ENCODE measurements at regions not wholly inside any gene's neighbourhood (a gene's known extent, or its start where the extent isn't known, plus 50 kb on each side); places are given as distances from the start of the nearest gene placed in this dataset.

DNA sequence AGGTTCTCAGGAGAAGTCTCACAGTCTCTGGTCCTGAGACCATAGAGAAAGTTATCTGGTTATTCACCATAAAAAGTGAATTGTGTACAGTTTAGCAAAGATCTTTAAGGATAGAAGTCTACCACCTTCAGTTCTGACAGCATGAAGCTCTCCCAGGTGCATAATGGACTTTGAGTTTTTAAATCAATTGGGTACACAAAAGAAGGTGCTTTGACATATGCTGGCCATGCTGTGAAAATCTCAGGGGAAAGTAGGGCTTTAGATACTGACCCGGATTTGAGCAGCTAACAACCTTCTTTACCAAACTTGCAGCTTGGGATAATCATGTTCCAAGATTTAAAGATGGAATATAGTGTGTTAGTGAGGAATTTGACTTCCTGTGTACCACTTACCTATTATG lies 264.2 kb downstream of the ZSWIM6 start:
- Mint-ChIP-seq H3K9me3 (no peaks in the 10 kb centered on the region), H3K27ac (no peak overlapping the region), H3K4me1 (ENCODE audit: low read depth) (no peaks in the 10 kb centered on the region), H3K27me3 (ENCODE audit: low read depth) (peaks cover 18% of the 10 kb centered on the region), H3K4me3 (no peak overlapping the region), H3K36me3 (ENCODE audit: insufficient read depth in 2 of 2) (no peaks in the 10 kb centered on the region)
- DNase-seq, result no peak
- no peak for ATAC-seq (replicated peaks in 1 of 2)

DNA sequence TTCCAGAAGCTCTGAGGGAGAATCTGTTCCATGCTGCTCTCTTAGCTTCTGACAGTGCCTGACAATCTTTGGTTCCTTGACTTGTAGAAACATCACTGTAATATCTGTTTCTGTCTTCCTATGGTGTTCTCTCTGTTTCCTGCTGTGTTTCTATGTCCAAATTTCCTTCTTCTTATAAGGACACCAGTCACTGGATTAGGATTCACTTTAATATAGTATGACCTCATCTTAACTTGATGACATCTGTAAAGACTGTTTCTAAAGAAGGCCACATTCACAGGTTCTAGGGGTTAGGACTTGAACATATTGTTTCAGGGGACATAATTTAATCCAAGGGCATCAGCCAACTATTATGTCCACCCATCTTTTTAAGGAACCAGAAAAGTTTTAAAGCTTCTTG lies 265.6 kb downstream of the ZSWIM6 start:
- H3K36me3 Mint-ChIP-seq (ENCODE audit: insufficient read depth in 2 of 2), result no peaks in the 10 kb centered on the region

DNA sequence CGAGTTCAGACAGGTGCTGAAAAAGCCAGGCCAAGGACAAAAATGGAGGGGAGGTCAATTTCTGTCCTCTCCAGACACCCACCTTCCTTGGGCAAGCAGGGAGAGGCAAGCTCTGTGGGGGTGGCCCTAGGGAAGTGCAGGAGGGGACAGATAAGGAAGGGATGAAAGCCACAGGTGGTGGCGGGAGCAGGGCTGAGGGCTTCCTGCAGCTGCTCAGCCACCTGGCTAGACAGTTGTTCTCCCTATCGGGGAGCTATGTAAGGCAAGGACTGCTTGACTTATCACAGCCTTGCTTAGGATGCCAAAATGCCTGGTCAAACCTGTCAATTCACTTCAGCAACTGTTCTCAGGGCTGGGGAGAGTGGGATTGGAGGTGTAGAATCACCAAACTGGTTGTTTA lies 266.1 kb downstream of the ZSWIM6 start:
- Mint-ChIP-seq H3K27me3 (ENCODE audit: low read depth) (peaks cover 18% of the 10 kb centered on the region), H3K4me3 (no peak overlapping the region), H3K4me1 (ENCODE audit: low read depth) (no peaks in the 10 kb centered on the region), H3K27ac (no peak overlapping the region), H3K9me3 (no peaks in the 10 kb centered on the region), H3K36me3 (ENCODE audit: insufficient read depth in 2 of 2) (no peaks in the 10 kb centered on the region)
- ATAC-seq (replicated peaks in 1 of 2) (no peak), DNase-seq (no peak)

More for the DNA sequence above, 265.6 kb downstream of the ZSWIM6 start:
- Mint-ChIP-seq H3K9me3 (no peaks in the 10 kb centered on the region), H3K27ac (no peak overlapping the region), H3K27me3 (ENCODE audit: low read depth) (peaks cover 18% of the 10 kb centered on the region), H3K4me1 (ENCODE audit: low read depth) (no peaks in the 10 kb centered on the region), H3K4me3 (no peak overlapping the region)
- DNase-seq (no peak), ATAC-seq (replicated peaks in 1 of 2) (no peak)

DNA sequence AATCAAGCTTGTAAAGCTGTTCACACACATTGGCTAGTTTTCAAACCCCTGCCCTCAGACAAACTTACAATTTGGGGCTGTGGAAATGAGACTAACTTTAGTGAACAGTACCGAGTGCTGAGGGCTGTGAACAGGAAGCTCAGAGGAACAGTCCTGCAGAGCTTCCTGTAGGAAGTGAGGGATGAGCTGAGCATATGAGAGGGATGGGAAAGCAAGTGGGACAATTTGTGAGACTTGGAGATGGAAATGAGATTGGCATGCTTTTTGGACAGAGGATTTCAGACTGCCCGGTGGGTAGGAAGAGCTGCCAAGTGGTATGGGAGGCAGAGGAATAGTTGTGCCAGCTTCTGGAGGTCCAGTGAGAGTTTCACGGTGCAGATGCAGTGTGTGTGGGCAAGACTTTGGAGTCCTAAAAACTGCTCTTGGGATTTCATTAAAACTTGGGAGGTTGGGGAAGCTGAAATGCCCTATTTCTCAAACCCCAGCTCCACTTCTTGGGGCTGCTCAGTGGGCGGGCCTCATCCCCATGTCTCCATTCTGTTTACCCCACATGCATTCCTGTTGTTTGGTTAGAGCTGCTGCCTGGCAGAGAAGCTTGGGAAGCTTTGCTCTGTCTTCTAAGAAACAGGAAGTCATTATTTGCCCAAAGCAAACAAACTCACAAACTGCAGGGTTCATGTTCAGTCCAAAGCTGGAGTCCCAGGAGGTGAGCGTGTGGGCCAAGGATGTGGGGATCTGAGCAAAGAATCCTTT lies 267.5 kb downstream of the ZSWIM6 start:
- ATAC-seq (replicated peaks in 1 of 2), result no peak

DNA sequence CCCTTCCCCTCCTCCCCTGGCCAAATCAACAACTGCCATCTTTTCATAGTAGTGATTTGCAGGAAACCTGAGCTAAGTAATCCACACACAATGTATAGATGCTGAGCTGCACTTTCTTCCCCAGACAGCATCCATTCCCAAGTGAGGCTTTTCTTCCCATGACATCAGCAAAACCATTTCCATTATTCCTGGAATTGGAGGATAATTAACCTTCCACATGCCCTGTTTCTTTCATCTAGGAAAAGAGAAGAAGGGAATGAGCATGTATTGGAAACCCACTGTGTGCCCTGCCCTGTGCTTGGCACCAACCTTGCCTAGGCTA lies 268.0 kb downstream of the ZSWIM6 start:
- ATAC-seq (replicated peaks in 1 of 2), result no peak
- Mint-ChIP-seq H3K4me3 (no peak overlapping the region), H3K4me1 (ENCODE audit: low read depth) (no peaks in the 10 kb centered on the region), H3K36me3 (ENCODE audit: insufficient read depth in 2 of 2) (no peaks in the 10 kb centered on the region), H3K27ac (no peak overlapping the region), H3K27me3 (ENCODE audit: low read depth) (peaks cover 18% of the 10 kb centered on the region), H3K9me3 (no peaks in the 10 kb centered on the region)
- no peak for DNase-seq

More for the DNA sequence above, 267.5 kb downstream of the ZSWIM6 start:
- no peak overlapping the region for H3K27ac Mint-ChIP-seq
- no peaks in the 10 kb centered on the region for H3K4me1 Mint-ChIP-seq (ENCODE audit: low read depth)
- no peaks in the 10 kb centered on the region for H3K36me3 Mint-ChIP-seq (ENCODE audit: insufficient read depth in 2 of 2)
- H3K9me3 Mint-ChIP-seq, result no peaks in the 10 kb centered on the region
- no peak for DNase-seq
- H3K27me3 Mint-ChIP-seq (ENCODE audit: low read depth), result peaks cover 18% of the 10 kb centered on the region
- no peak overlapping the region for H3K4me3 Mint-ChIP-seq

DNA sequence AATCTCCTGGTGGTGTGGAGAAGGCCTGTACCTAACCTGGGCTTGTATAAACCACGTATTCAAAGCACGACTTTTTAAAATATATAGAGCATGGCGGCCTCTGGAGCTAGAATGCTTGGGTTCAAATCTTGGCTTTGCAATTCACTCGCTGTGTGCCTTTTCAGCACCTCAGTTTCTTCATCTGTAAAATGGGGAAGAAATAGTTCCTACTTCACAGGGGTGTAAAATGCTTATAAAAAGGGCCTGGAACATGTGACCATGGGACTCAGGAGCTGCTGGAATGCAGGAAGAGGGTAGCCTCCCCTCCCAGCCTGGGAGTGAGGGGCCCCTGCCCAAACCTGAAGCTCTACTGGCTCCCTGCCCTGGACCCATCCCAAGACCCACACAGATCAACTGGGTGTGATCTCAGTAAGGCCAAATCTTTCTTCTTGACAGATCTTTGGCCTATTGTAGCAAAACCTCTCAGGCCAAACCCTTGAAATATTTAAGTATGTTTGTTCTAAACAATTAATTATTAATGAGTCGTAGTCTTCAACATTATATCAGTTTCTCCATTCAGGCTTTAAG lies 269.0 kb downstream of the ZSWIM6 start:
- no peak overlapping the region for H3K27ac Mint-ChIP-seq
- no peak overlapping the region for H3K4me3 Mint-ChIP-seq
- no peaks in the 10 kb centered on the region for H3K36me3 Mint-ChIP-seq (ENCODE audit: insufficient read depth in 2 of 2)
- ATAC-seq (replicated peaks in 1 of 2), result no peak
- no peaks in the 10 kb centered on the region for H3K4me1 Mint-ChIP-seq (ENCODE audit: low read depth)
- no peaks in the 10 kb centered on the region for H3K9me3 Mint-ChIP-seq
- no peak for DNase-seq
- H3K27me3 Mint-ChIP-seq (ENCODE audit: low read depth), result peaks cover 10% of the 10 kb centered on the region

DNA sequence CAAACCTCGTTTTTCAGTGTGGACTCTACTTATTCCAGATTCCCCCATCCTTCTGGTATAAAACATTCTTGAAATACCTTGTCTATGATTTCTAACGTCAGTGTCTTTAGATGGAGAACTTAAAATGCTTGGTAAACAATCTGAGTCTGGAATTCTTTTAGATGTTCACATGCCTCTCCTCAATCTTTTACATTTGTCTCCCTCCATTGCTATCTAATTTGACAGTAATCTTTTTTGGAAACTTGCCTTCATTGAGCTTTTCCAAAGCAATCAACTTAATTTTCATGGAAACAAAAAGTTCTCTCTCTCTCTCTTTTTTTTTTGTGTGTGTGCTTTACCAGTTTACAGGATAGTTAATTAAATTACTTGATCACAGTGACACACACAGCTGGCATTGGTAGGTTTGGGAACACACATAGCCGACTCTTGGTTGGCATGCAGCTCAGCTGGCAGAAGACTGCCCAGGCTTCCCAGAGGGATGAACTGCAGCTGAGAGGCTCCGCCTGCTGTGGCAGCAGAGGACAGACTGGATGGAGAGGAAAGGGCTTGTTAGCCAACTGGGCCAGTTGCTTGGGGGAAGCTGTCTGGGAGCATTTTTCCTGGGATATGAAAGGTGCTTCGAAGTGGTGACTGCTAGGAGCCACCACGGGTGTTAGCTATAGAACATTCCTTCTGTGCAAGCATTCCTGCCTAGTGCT lies 271.3 kb downstream of the ZSWIM6 start:
- Mint-ChIP-seq H3K27me3 (ENCODE audit: low read depth) (peaks cover 8% of the 10 kb centered on the region), H3K9me3 (no peaks in the 10 kb centered on the region), H3K4me3 (no peak overlapping the region), H3K27ac (no peak overlapping the region), H3K36me3 (ENCODE audit: insufficient read depth in 2 of 2) (no peaks in the 10 kb centered on the region), H3K4me1 (ENCODE audit: low read depth) (no peaks in the 10 kb centered on the region)
- no peak for DNase-seq
- ATAC-seq (replicated peaks in 1 of 2), result no peak

DNA sequence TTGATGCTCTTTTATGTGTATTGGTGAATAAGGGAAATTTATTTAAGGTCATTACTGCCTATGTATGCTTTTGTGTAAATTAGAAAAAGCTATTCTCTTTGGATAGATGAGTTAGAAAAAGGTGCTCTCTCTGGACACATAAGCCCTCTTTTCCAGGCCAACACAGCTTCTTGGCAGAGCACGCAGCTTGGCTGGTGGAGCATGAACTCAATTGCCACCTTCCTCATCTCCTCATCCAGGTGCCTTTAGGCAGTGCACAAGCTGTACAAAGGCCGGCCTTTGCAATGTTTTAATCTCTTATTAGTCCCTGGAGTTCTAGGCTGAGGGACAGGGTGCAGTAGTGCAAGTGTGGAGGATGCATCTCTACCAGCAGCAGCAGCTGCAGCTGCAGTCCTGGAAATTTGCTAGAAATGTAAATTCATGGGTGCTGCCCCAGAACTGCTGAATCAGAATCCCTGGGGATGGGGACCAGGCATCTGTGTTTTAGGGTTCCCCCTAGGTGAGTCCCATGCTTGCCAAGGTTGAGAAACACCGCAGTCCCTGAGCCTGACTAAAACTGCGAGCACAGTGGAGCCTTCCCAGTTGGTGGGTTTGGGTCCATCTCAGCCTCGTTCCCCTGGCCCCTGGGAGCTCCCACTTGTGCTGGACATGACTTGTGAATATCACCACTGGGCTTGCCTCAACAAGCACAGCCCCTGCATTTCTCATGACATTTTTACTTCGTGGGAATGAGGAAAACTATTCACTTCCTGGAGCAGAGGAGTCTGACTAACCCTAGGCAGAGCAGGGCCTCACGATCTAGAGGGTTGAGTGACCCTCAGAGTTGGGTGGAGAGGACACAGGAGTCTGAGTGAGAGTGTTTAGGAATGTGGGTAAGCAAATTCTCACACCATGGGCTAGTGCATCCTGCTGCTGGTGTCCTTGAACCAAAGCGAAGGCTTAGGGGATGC lies 272.3 kb downstream of the ZSWIM6 start:
- peaks cover 8% of the 10 kb centered on the region for H3K27me3 Mint-ChIP-seq (ENCODE audit: low read depth)
- no peaks in the 10 kb centered on the region for H3K36me3 Mint-ChIP-seq (ENCODE audit: insufficient read depth in 2 of 2)
- no peaks in the 10 kb centered on the region for H3K4me1 Mint-ChIP-seq (ENCODE audit: low read depth)
- no peaks in the 10 kb centered on the region for H3K9me3 Mint-ChIP-seq
- H3K4me3 Mint-ChIP-seq, result no peak overlapping the region
- no peak overlapping the region for H3K27ac Mint-ChIP-seq
- no peak for DNase-seq
- no peak for ATAC-seq (replicated peaks in 1 of 2)

DNA sequence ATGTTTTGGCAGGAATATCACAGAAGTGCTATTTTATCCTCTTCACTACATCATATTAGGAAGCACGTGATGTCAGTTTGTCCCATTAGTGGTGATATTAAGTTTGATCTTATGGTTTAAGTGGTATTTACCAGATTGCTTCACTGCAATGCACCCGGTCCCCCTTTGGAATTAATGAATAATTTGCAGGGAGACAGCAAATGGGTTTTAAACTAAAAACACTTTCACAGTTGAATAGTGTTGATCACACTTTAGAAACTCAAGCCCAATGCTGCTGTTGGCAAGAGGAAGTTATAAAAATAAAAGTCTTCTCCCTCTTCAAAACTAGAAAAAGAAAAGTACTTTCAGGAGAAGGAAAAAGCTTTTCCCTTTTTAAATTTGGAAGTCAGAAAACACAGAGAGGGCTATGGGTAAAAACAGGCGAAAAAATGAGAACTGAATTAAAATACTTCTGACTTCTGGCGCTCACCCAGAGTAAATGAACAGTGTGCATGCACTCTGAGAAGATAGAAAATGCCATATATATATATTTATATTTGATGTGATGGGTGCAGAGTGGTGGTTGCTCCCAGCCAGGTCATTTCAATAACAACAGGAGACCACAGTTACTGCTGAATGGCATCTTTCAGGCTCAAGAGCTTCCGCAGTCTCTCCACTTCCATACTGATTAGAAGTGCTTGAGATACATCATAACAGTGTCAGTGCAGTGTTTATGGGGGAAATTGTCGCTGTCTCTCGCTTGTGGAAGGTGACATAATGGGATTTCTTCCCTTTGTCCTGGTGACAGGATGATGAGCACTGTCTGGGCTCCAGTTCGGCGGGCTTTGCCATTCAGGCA lies 278.0 kb downstream of the ZSWIM6 start:
- ATAC-seq (replicated peaks in 1 of 2) (no peak), DNase-seq (no peak)
- no peak overlapping the region for H3K27ac Mint-ChIP-seq
- no peaks in the 10 kb centered on the region for H3K4me1 Mint-ChIP-seq (ENCODE audit: low read depth)
- no peaks in the 10 kb centered on the region for H3K9me3 Mint-ChIP-seq
- no peak overlapping the region for H3K4me3 Mint-ChIP-seq
- peaks cover 22% of the 10 kb centered on the region for H3K27me3 Mint-ChIP-seq (ENCODE audit: low read depth)
- H3K36me3 Mint-ChIP-seq (ENCODE audit: insufficient read depth in 2 of 2), result no peaks in the 10 kb centered on the region

DNA sequence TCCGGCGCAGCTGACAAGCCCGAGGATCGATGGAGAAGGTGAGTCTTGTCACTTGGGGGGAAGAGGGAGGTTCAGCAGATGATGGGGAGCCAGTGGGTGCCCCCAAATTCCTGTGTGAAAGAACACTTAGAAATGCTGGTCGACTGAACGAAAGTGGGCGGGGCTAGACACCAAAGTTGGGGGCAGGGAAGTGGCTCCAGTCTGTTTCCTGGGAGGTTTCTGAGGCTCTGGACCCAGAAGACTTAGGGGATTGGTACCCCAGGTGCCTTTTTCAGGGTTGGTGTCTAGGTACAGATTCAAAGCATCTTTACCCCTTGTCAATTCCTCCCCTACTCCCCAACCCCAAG lies 278.6 kb downstream of the ZSWIM6 start:
- ATAC-seq (replicated peaks in 1 of 2) (no peak), DNase-seq (no peak)
- no peaks in the 10 kb centered on the region for H3K36me3 Mint-ChIP-seq (ENCODE audit: insufficient read depth in 2 of 2)
- H3K9me3 Mint-ChIP-seq, result no peaks in the 10 kb centered on the region
- H3K27me3 Mint-ChIP-seq (ENCODE audit: low read depth), result peaks cover 22% of the 10 kb centered on the region
- no peaks in the 10 kb centered on the region for H3K4me1 Mint-ChIP-seq (ENCODE audit: low read depth)
- H3K27ac Mint-ChIP-seq, result no peak overlapping the region
- no peak overlapping the region for H3K4me3 Mint-ChIP-seq

DNA sequence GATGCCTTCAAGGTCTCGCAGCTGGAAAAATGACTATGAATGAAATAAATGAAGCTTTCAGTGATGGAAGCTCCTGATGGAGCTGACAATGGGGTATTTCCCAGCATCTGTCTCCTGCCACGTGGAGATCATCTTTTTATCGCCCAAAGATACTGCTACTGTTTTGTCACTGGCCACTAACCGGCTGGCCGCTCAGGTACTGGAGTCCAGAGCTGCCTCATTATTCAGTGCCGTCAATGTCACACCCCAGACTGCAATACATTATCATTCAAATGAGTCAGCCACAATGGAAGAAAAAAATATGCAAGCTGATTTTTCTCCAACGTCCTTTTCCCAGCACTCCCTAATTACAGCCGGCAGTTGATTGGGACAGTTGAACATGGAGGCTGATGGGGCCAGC lies 280.4 kb downstream of the ZSWIM6 start:
- Mint-ChIP-seq H3K4me3 (no peak overlapping the region), H3K9me3 (no peaks in the 10 kb centered on the region), H3K27ac (no peak overlapping the region), H3K27me3 (ENCODE audit: low read depth) (peaks cover 20% of the 10 kb centered on the region), H3K4me1 (ENCODE audit: low read depth) (no peaks in the 10 kb centered on the region), H3K36me3 (ENCODE audit: insufficient read depth in 2 of 2) (no peaks in the 10 kb centered on the region)
- DNase-seq, result no peak
- ATAC-seq (replicated peaks in 1 of 2), result no peak

DNA sequence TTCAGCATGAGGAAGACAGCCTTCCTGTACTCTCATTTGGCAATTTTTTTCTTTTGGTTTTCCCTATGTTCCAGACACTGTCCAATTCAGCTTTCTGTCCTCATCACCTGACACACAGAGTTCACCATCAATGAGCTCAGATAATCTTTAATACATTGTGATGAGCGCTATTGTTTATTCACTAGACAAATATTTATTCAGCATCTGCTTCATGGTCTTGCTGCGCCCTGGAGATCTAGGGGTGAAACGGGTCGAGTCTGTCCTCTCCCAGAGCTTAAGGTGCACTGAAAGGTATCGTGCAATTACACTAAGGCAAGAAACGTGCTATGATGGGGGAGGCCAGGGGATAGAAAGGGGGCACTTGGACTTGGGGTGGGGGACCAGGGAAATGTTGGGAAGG lies 281.6 kb downstream of the ZSWIM6 start:
- no peak overlapping the region for H3K4me3 Mint-ChIP-seq
- H3K27me3 Mint-ChIP-seq (ENCODE audit: low read depth), result peaks cover 33% of the 10 kb centered on the region
- DNase-seq, result no peak
- H3K4me1 Mint-ChIP-seq (ENCODE audit: low read depth), result no peaks in the 10 kb centered on the region
- no peaks in the 10 kb centered on the region for H3K9me3 Mint-ChIP-seq
- H3K36me3 Mint-ChIP-seq (ENCODE audit: insufficient read depth in 2 of 2), result no peaks in the 10 kb centered on the region
- H3K27ac Mint-ChIP-seq, result no peak overlapping the region
- no peak for ATAC-seq (replicated peaks in 1 of 2)

Measured in activated T-cell treated with anti-CD3 and anti-CD28 coated beads, Interleukin-2, amount 50 U/mL, for 72 hours (primary cell).